K562 (cell line): ENCODE measurements at regions not wholly inside any gene's neighbourhood (a gene's known extent, or its start where the extent isn't known, plus 50 kb on each side); places are given as distances from the start of the nearest gene placed in this dataset.

Source experiments
- ATAC-seq: fragments of 200-7000 bp; cut with Tn5 transposase; 3 replicates; pipeline ENCODE4 v1.9.1; 2020; ENCODE audit warnings: moderate library complexity
- BruUV-seq: library from RNA; stranded (reverse); fragments of 400-500 nt; replicated peaks from 2 replicates; lab custom pipeline; 2021; lab: Mats Ljungman, UMichigan
- CTCF ChIA-PET: fragments of 300-600 bp; formaldehyde crosslinking; extraction: SDS; loops from one replicate; lab custom pipeline; 2021; ENCODE audit warnings: low intra/inter-chr PET ratio; lab: Yijun Ruan, JAX
- POLR2A ChIA-PET: fragments of 300-600, 350-650 bp; sonication (Branson Sonifier 250); formaldehyde crosslinking; extraction: SDS; loops from one replicate; lab custom pipeline; 2021; ENCODE audit warnings: antibody characterized with exemption, inconsistent platforms; lab: Yijun Ruan, JAX
- DNase-seq, 4 experiments: peaks; one replicate each; pipeline versions ENCODE4 v3.0.0 to v3.0.0-alpha.2; 2011 to 2018; ENCODE audit warnings: low spot score in 3 of 4, mixed read lengths in 3 of 4; ENCODE audit errors: extremely low read depth in 1 of 4
- FAIRE-seq: peaks from 2 replicates; lab custom pipeline; 2011; peaks lifted over from hg19 to GRCh38; lab: Jason Lieb, UNC
- H2AFZ ChIP-seq: 2 replicates; pipeline ENCODE4 v1.6.0; 2011; ENCODE audit warnings: low read depth, low read length, control low read depth, inconsistent platforms
- H3K27ac ChIP-seq: fragments of 200-600 bp; 3 replicates; pipeline ENCODE4 v1.8.0; 2011; ENCODE audit warnings: low read depth, mild to moderate bottlenecking, control low read depth, inconsistent platforms, low read length, moderate library complexity, mixed read lengths; ENCODE audit errors: extremely low read depth
- H3K27me3 ChIP-seq, 2 experiments: fragments of 300-600 bp in 1 of 2; 2 replicates in 1 of 2; 3 replicates in 1 of 2; pipeline versions ENCODE4 v1.6.0 to v1.8.0; 2011; ENCODE audit warnings: inconsistent platforms in 2 of 2, low read length in 2 of 2, mild to moderate bottlenecking in 1 of 2, mixed read lengths in 1 of 2, moderate library complexity in 1 of 2; ENCODE audit not compliant: control insufficient read depth in 2 of 2, insufficient read depth in 2 of 2
- H3K36me3 ChIP-seq: fragments of 300-600 bp; 3 replicates; pipeline ENCODE4 v1.8.0; 2011; ENCODE audit warnings: mild to moderate bottlenecking, low read length, inconsistent platforms; ENCODE audit not compliant: control insufficient read depth, insufficient read depth
- H3K4me1 ChIP-seq, 2 experiments: fragments of 200-600 bp in 1 of 2; replicated peaks in 1 of 2; 2 replicates in 1 of 2; 3 replicates in 1 of 2; pipeline versions ENCODE4 v1.5.1 to v1.8.0; 2011; ENCODE audit warnings: inconsistent platforms in 2 of 2, low read length in 2 of 2, mild to moderate bottlenecking in 1 of 2, mixed read lengths in 1 of 2, moderate library complexity in 1 of 2; ENCODE audit not compliant: control insufficient read depth in 2 of 2, insufficient read depth in 2 of 2
- H3K4me2 ChIP-seq: 2 replicates; pipeline ENCODE4 v1.6.1; 2011; ENCODE audit warnings: low read length, control low read depth, inconsistent platforms, mixed read lengths; ENCODE audit not compliant: insufficient read depth
- H3K4me3 ChIP-seq: fragments of 200-600 bp; sonication (generic), shearing (Covaris generic); 2 replicates; pipeline ENCODE4 v1.5.1; 2016; ENCODE audit warnings: control low read depth, inconsistent platforms
- H3K79me2 ChIP-seq: fragments of 200-600 bp; 3 replicates; pipeline ENCODE4 v1.8.0; 2011; ENCODE audit warnings: low read length, inconsistent platforms; ENCODE audit not compliant: control insufficient read depth, insufficient read depth
- H3K9ac ChIP-seq, 2 experiments: 2 replicates each; pipeline versions ENCODE4 v1.6.0 to v1.6.1; 2011; ENCODE audit warnings: low read depth in 2 of 2, low read length in 2 of 2, control low read depth in 1 of 2, inconsistent platforms in 1 of 2, mild to moderate bottlenecking in 1 of 2, mixed read lengths in 1 of 2; ENCODE audit not compliant: insufficient read depth in 1 of 2
- H3K9me1 ChIP-seq: one replicate; pipeline ENCODE4 v1.6.0; 2011; ENCODE audit warnings: inconsistent platforms, mild to moderate bottlenecking, low read length, moderate library complexity; ENCODE audit not compliant: control insufficient read depth, insufficient read depth
- H3K9me3 ChIP-seq: replicated peaks from 2 replicates; pipeline ENCODE4 v1.5.1; 2011; ENCODE audit warnings: low read depth, low read length, inconsistent platforms; ENCODE audit not compliant: control insufficient read depth, insufficient read depth
- H4K20me1 ChIP-seq: replicated peaks from 2 replicates; pipeline ENCODE4 v1.6.1; 2011; ENCODE audit warnings: low read length, inconsistent platforms, mixed read lengths; ENCODE audit not compliant: control insufficient read depth, insufficient read depth
- NFXL1 ChIP-seq: fragments of 450-650 bp; formaldehyde crosslinking; IDR thresholded peaks from 2 replicates; pipeline ENCODE4 v1.4.0; 2021; ENCODE audit warnings: mild to moderate bottlenecking
- RNF219 ChIP-seq: fragments of 250-450 bp; sonication (Bioruptor Pico); IDR thresholded peaks from 2 replicates; pipeline ENCODE4 v1.5.0; 2022; ENCODE audit warnings: mild to moderate bottlenecking
- ZFP1 ChIP-seq: fragments of 450-650 bp; formaldehyde crosslinking; IDR thresholded peaks from 2 replicates; pipeline ENCODE4 v1.4.0; 2020; ENCODE audit warnings: mild to moderate bottlenecking, mixed read lengths
- ZNF512 ChIP-seq: IDR thresholded peaks from 2 replicates; pipeline ENCODE4 v1.6.1; 2016; ENCODE audit warnings: missing genetic modification characterization, missing compliant biosample characterization
- ZNF609 ChIP-seq: sonication (generic); formaldehyde crosslinking; IDR thresholded peaks from 2 replicates; pipeline ENCODE4 v1.8.1; 2023; ENCODE audit warnings: missing genetic modification reagents, mild to moderate bottlenecking, borderline replicate concordance
- ZSCAN32 ChIP-seq: fragments of 450-650 bp; formaldehyde crosslinking; IDR thresholded peaks from 2 replicates; pipeline ENCODE4 v1.4.0; 2020; ENCODE audit warnings: mild to moderate bottlenecking, moderate library complexity
- WGBS: fragments of 100-300 bp; shearing (Covaris generic); methylation state at CpG from one replicate; pipeline ENCODE4 v1.1.6; 2016; ENCODE audit warnings: low coverage, mixed read lengths; ENCODE audit not compliant: insufficient coverage; ENCODE audit errors: missing lambda C conversion rate; 5-methylcytosine and 5-hydroxymethylcytosine counted together
- in situ Hi-C: fragments of 300-500 bp; cut with MboI; formaldehyde crosslinking; loops from 4 replicates; pipeline ENCODE4 v1.15.0; 2018; ENCODE audit warnings: inconsistent platforms, mixed read lengths
- intact Hi-C: fragments of 100-400 bp; cut with micrococcal nuclease; formaldehyde crosslinking; loops from 2 replicates; pipeline ENCODE4 v1.14.2; 2022

- TF ChIP-seq RNF219 (no peak), ZFP1 (CRISPR knock-in tag) (no peak), ZSCAN32 (CRISPR knock-in tag) (no peak)
Observed at GRCh38 chr9:106112935-106113334, 418.6 kb downstream of the TMEM38B start (continued).

GRCh38 chr9:106119176-106119575 lies 424.8 kb downstream of the TMEM38B start:
- BruUV-seq: no TSS peak
- CTCF ChIA-PET: no interaction called here
- TF ChIP-seq NFXL1 (CRISPR knock-in tag) (no peak), ZNF512 (tag) (no peak), ZNF609 (no peak)

More at GRCh38 chr9:106119176-106119575, 424.8 kb downstream of the TMEM38B start:
- 0% methylated on average over 3 of the region's 3 CpGs for WGBS
- H3K79me2 ChIP-seq: no peaks in the 10 kb centered on the region
- no peak overlapping the region for H3K4me2 ChIP-seq
- no peak overlapping the region for H3K4me3 ChIP-seq
- FAIRE-seq: no peak
- H2AFZ ChIP-seq: no peak overlapping the region
- POLR2A ChIA-PET: no interaction called here
- no peaks in the 10 kb centered on the region for H3K9me1 ChIP-seq
- no peak for DNase-seq
- H4K20me1 ChIP-seq: no peaks in the 10 kb centered on the region
- H3K27ac ChIP-seq: no peak overlapping the region
- H3K4me1 ChIP-seq: no peaks in the 10 kb centered on the region
- in situ Hi-C loops: no loop called here
- no peaks in the 10 kb centered on the region for H3K27me3 ChIP-seq
- H3K9me3 ChIP-seq: no peaks in the 10 kb centered on the region
- intact Hi-C loops: no loop called here
- H3K36me3 ChIP-seq: no peaks in the 10 kb centered on the region
- no peak overlapping the region for H3K9ac ChIP-seq
- no peak for ATAC-seq
